ENCODE measurements at regions not wholly inside any gene's neighbourhood (a gene's known extent, or its start where the extent isn't known, plus 50 kb on each side); places are given as distances from the start of the nearest gene placed in this dataset.

- TF ChIP-seq REST (IDR thresholded peaks at IDR 0.05; ENCODE audit: borderline replicate concordance) (no peak), TAF1 (IDR thresholded peaks at IDR 0.05; ENCODE audit: low read depth) (no peak), EZH2 (IDR thresholded peaks at IDR 0.05; ENCODE audit: borderline replicate concordance, insufficient read depth, low read length, poor library complexity, severe bottlenecking) (no peak), CTCF (IDR thresholded peaks at IDR 0.05; ENCODE audit: poor library complexity, severe bottlenecking) (no peak), EP300 (conservative IDR thresholded peaks at IDR 0.05; ENCODE audit: poor library complexity, severe bottlenecking) (no peak), SMC3 (conservative IDR thresholded peaks at IDR 0.05; ENCODE audit: poor library complexity) (no peak), POLR2AphosphoS5 (IDR thresholded peaks at IDR 0.05) (no peak), RAD21 (conservative IDR thresholded peaks at IDR 0.05) (no peak), MXI1 (conservative IDR thresholded peaks at IDR 0.05; ENCODE audit: poor library complexity, severe bottlenecking) (no peak)
Measured at GRCh38 chr14:97944380-97944779, 1147.2 kb downstream of the VRK1 start.

Data from neural cell (in vitro differentiated cells).